GM19452 (cell line): ENCODE measurements at regions not wholly inside any gene's neighbourhood (a gene's known extent, or its start where the extent isn't known, plus 50 kb on each side); places are given as distances from the start of the nearest gene placed in this dataset.

ENCODE experiments used
- ATAC-seq: cut with Tn5 transposase; IDR thresholded peaks from one replicate; pipeline ENCODE4 v1.9.1; 2021; ENCODE audit not compliant: unreplicated experiment

DNA sequence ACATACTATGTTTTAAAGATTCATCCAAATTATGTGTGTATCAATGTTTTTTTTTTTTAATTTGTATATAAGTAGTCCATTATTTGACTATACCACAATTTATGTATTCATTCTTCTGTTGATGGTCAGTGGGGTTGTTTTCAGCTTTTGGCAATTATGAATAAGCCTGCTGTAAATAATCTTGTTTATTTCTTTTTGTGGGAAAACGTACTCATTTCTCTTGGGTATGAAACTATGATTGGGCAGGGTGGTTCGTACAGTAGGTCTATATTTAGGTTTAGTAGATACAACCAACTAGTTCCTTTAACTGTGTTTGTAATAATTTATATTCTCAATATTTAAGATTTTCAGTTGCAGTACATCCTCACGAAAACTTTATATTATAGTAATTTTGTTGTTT lies 329.2 kb downstream of the LPIN1 start:
- ATAC-seq = no peak

DNA sequence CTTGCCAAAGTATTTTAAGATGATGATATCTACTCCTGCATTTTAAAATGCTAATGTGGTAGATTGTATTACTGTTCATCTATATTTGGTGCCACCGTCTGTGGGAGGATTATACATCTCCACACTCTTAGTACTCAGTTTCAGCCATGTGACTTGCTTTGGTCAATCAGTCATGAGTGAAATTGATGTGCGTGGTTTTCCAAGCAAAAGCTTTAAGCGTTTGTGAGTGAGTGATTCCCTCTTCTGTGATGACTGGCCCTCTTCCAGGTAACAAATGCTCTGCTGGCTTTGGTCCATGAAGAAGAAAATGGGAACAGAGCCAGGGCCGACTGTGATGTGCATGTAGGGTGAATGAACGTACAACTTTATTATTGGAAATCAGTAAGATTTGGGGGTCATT lies 330.4 kb downstream of the LPIN1 start:
- ATAC-seq = no peak

DNA sequence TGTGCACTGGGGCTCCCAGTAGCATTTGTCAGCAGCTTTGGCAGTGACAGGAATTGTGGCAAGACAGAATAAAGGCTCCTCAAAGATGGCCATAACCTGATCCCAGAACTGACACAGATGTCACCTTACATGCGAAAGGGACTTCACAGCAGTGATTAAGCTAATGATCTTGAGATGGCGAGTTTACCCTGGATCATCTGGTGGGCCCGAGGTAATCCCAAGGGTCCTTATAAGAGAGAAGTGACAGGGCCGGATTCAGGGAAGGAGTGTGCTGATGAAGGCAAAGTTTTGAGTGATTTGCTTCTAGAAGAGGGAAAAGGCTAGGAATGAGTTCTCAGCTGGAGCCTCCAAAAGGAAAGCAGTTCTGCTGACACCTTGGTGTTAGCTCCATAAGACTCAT lies 333.9 kb downstream of the LPIN1 start:
- ATAC-seq = no peak

DNA sequence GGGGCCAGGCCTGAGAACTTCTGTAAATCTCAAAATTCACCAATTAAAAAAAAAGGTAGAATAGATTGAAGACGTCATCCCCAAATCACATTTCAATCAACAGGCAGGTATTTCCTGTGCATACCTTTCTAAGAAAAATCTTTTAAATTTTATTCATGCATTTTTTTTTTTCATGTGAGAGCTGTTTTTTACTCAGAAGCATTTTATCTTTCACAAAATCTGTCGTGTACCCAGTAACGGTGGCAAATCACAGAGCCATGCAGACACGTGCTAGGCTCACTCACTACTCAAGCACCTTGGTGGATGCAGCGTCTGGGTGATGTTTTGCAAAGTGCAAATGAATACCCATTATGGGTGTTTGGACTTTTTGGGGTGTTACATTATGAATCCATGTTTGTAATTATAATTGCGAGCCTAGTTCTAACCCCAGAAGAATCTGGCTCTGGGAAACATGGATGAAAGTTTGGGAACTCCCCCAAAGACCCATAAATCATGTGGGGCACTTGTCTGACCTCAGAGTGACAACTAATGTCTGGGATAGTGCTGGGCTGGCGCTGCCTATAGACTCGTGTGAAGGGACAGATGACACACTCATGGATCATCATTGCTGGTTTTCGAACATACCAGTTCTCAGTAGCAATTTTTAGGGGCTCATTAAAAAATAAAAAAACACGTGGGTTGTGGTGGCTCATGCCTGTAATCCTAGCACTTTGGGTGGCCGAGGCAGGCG lies 335.2 kb downstream of the LPIN1 start:
- no peak for ATAC-seq

DNA sequence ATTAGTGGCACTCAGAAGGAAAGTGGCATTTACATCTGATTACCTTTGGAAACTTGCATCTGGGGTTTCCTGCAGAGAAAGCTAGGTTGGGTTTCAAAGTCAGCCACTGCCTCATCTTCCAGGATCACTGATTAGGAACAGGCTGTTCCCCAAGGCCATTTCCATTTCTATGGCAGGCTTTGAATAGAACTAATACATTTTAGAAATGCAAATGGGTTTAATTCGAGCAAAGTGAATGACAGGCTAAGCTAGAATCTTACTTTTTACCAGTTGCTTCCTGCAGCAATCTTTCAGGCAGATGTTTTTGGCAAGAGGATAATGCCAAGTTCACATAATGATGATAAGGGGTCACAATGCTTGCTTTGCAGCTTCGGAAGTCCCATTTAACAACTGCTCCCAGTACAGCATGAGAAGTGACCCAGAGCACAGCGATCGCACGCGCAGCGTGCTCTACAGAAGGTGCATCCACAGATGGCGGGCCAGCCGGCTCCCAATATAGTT lies 336.7 kb downstream of the LPIN1 start:
- ATAC-seq = no peak

DNA sequence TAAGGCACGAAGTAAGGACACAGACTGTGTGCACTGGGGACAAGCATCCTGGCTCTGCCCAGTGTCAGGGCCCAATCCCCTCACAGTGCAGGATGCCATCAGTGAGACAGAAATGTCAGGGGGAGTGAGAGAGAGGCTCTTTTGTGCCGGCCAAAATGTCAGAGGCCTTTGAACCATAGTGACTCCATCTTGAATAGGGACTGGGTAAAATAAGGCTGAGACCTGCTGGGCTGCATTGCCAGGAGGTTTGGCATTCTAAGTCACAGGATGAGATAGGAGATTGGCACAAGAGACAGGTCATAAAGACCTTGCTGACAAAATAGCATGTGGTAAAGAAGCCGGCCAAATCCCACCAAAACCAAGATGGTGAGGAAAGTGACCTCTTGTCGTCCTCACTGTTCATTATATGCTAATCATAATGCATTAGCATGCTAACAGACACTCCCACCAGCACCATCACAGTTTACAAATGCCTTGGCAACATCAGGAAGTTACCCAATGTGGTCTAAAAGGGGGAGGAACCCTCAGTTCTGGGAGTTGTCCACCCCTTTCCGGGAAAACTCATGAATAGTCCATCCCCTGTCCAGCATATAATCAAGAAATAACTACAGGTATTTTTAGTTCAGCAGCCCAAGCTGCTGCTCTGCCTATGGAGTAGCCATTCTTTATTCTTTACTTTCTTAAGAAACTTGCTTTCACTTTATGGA lies 337.4 kb downstream of the LPIN1 start:
- no peak for ATAC-seq

DNA sequence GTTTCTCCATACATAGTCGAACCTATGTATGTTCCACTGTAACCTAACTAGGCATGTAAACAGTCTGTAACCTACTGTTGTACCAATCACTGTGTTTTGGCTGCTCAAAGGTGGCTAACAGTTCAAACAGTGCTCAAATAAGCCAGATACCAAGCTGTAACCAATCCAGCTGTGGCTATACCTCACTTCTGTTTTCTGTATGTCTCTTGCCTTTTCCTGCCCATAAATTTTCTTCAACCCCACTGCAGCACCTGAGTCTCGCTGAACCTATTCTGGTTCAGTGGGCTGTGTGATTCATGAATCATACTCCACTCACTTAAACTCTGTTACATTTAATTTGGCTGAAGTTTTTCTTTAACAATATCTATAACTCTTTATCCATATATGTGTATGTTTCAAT lies 340.7 kb downstream of the LPIN1 start:
- no peak for ATAC-seq

DNA sequence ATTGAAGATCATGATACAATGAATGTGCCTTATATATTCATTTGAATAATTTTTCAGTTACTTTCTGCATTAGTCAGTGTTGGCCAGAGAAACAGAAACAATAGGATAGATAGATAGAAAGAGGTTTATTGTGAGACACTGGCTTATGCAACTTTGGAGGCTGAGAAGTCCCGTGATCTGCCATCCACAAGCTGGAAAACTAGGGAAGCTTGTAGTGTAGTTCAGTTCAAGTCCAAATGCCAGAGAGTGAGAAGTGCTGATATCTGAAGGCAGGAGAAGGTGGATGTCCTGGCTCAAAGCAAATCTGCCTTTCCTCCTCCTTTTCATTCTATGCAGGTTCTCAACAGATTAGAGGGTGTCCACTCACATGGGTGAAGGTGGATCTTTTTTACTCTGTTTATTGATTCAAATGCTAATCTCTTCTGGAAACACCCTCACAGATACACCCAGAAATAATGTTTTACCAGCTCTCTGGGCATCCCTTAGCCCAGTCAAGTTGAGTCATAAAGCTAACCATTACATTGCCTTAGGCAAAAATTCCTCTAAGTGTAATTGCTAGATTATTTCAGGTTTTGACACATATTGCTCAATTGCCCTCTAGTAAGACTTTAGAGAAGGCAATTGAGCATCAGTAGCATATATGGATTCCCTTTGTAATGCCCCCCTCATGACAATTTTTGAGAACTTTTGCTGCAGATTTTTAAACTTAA lies 341.4 kb downstream of the LPIN1 start:
- ATAC-seq = no peak

DNA sequence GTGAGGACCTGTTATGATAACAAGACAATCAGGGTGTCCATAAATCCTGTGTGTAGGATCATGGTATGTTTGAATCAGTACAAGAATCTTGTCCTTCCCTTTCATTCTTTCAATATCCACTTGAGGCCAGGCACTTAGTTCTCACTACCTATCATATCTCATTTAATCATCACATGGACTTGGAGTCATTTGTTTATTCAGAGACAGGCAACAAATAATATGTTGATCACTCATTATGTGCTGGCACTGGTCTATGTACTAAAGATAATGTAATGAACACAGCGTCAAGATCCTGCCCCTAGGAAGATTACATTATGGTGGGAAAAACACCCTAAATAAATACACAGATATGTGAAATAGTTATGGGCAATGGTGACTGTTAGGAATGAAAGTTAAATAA lies 342.6 kb downstream of the LPIN1 start:
- ATAC-seq = no peak

DNA sequence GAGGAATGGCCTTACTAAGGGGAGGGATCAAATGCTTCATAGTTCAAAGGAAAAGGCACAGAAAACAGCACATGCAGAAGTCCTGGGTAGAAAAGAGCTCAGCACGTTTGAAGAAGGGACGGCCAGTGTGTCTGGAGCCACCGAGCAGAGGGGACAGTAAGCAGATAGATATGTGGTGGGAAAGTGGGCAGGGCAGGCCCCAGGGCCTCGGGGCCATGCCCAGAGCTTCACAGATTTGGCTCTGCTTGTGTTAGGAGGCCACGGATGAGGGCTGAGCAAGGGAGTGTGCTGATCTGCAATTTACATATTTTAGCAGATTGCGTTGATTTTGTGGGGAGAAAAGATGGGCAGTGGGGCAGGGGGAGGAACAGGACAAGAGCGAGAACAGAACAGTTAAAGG lies 343.1 kb downstream of the LPIN1 start:
- ATAC-seq = no peak

DNA sequence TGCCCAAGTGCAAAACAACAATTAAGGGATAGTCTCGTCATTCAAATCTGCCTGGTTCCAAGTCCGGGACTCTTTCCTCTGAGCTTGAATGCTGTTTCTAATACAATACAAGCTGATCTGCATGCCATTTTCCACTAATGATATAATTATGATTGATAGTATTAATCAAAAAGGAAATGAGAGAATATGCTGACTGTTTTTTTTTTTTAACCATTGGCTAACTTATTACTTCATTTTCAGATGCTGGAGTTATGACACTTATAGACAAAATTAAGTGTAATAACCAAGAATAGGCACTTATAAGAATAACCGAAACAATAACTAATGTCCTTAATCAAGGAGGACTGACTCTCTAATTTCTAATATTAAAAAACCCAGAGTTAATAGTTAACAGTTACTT lies 343.6 kb downstream of the LPIN1 start:
- no peak for ATAC-seq

DNA sequence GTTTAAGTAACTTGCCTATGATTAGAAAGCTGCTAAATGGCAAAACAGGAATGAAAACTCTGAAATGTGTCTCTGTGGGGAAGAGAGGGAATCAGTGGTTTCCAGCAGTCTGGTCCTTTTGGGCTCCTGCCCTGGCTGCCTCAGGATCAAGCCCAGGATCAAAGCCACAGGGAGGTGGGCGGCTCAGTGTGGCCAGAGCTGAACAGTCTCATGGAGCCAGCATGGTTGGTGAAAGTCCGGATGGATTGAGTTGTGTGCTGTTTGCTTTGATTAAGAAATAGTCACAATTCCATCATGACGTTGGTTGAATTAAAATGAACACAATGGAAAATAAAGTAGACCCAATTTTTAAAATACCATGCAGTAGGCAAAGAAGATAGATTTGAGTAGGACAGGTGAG lies 344.2 kb downstream of the LPIN1 start:
- no peak for ATAC-seq

DNA sequence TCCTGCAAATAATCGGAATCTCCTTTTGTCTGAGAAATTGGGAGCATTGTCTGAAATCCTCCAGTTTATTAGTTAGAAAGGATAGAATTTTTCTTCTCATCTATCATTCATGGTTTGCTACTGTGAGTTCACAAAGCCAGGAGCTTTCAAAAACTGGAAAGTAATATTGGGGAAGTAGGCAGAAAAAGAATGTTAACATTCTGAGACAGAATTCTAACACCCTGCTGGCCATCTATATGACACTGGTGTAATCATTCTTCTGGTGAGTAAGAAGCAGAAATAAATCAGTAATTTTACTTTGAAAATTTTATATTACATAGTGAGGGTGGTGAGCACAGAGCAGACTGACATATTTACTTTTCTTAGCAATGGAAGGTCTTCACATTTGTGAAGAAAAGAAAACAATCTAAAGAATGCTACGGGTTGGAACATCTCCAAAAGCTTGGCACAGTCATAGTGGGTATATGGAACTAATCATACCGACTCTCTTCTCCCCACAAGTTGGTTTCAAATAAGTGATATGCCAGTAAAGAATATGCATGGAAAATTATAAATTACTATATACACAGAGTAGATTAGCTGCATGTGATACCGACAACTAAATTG lies 344.9 kb downstream of the LPIN1 start:
- no peak for ATAC-seq

DNA sequence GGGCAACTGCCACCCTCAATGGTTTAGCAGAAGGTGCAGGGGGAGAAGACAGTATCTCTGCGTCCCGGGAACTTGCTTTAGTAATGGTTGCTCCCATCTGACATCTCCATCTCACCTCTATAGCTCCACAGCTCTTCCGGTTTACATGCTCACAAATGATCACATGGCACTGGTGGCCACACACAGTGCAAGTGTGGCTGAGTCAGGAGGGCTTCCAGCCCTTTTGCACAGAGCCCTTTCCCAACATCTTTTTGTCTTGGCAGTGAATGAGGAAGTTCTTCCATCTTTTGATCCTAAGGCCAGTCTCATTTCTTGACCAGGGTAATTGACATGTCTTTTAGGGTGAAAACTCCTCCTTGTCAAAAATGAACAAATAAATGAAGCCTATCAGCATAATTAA lies 347.7 kb downstream of the LPIN1 start:
- no peak for ATAC-seq

DNA sequence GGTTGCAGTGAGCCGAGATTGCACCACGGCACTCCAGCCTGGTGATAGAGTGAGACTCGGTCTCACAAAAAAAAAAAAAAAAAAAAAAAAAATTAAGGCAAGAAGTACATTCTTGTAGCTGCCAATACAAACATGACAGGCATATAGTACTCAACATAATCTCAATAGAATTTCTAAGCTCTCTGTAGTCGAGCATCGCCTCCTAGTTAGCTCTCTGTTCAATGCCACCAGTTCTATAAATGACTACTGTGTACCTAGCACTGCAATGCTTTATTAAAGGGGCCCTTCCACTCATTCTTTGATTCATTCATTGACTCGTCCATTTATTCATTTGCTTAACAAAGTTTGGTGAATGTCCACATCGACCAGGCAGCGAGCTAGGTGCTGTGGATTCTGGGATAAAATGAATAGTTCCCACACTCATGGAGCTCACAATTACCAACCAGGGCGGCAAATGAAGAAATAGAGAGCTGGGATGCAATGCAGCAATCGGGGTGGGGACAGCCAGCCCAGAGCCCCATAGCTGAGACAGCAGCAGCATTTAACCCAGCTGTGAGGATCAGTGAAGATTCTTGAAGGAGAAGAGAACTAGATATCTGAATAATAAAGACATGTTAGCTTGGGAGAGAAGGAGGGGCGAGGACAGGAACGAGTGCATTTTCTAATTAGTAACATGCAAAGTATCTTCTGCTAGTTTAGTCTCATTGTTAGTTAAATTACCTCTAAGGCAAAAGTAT lies 349.8 kb downstream of the LPIN1 start:
- ATAC-seq = no peak

DNA sequence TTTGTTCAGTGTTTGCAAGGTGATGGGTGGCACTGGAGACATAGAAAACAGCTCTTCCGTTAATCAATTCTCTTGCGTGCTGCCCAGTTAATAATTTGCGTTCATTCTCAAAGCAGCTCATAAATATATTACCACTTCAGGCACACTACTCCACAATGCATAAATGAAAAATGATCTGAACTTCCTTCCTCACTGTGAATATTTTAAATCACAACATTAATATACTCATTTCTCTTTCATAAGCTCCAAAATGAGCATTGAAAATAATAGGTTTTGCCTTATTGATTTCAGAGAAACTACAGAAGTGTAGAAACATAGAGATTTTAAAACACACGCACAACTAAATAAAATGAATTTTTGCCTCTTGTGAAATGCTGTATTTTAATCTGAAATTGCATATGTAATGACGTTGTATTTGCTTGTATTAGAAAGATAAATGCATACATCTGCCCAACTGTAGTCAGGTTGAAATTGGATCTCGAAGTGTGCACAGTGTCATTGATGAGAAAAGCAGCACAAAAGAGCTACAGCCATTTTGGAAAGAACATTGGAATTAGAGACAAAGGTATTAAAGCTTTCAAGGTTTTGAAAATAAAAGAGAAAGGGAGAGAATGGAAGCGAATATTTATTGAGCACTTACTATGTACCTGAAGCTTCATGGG lies 350.5 kb downstream of the LPIN1 start:
- ATAC-seq = no peak

DNA sequence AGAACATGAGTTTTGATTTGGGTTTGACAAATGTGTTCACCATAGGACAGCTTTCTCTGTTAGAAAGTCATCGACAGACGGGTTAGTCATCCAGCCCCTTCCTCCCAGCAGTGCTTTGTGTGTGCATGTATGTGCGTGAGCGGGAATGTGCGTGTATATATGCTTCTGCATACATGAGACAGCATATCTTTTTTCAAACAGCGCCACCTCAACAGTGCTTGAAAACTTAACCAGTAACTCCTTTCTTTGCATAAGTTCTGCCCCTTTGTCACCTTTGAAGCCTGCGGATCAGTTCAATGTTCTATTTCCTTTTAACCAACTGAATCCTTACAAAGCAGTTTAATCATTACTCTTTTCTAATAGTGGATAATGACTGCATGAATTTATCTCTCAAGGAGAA lies 351.4 kb downstream of the LPIN1 start:
- no peak for ATAC-seq

DNA sequence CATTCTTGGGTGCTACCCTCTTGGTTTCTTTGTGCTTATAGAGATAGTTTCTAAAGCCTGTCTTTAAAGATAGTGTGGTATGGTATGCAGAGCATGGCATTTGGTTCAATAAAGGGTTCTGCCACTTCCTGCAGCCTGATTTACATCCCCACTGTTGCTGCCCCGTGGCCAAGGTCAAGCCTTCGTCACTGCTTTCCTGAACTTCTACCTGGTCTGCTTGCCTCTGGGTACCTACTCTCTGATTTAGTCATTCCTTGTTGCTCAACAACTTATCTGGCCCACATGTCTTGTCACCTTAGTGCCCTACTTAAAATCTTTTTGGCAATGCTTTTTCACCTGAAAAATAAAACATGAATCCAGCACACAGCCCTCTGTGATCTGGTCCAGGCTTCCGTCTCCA lies 352.9 kb downstream of the LPIN1 start:
- ATAC-seq = no peak

DNA sequence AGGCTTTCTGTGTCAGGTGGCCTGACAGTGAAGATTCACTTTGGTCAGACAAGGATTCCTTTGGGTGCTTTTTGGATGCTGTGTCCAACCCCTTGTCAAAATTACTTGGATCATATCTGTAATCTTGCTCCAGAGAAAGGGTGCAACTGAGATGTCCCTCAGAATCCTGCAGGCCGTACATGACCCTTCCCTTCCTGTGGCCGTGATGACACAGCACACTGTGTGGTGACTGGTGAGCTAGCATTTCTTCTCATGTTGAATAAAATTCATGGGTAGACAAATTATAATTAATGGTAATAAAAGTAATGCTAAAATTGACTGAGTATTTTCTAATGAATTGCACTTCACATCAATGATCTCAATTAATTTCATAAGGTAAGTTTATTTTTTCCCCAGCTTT lies 356.2 kb downstream of the LPIN1 start:
- ATAC-seq = no peak

DNA sequence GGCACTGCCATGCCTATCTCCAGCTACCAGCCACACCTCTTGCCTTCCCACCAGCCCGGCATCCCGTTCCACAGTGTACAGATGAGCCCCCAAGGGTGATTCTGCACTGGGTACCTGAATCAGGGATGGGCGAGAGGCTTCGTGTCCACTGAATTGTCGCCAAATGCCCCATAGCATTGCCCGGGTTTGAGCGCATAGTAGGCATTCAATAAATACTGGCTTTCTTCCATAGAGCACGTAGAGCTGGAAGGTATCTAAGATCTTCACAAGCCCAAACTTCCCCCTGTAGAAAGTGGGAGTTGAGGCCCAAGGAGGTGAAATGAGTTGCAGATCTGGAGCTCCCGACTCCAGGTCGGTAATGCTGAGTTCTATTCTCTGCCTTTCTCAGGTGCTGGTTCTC lies 358.7 kb downstream of the LPIN1 start:
- ATAC-seq = no peak
